ENCODE measurements at regions not wholly inside any gene's neighbourhood (a gene's known extent, or its start where the extent isn't known, plus 50 kb on each side); places are given as distances from the start of the nearest gene placed in this dataset.

- peaks cover 0 to 15% of the 10 kb centered on the region in 2 experiments; a peak in 2 of 5 replicates for H3K27me3 ChIP-seq (ENCODE audit: control insufficient read depth in 2 of 2, insufficient read depth in 2 of 2, low read length in 2 of 2)
- no peaks in the 10 kb centered on the region for H3K79me2 ChIP-seq (ENCODE audit: control insufficient read depth, insufficient read depth, low read length)
- H3K4me2 ChIP-seq (ENCODE audit: insufficient read depth, low read length): no peak overlapping the region
- peak in 1 of 4 experiments; percentile 5 for DNase-seq (ENCODE audit: extremely low read depth in 1 of 4, low spot score in 3 of 4)
- BruUV-seq (replicated peaks): no TSS peak
- H3K4me1 ChIP-seq (replicated peaks in 1 of 2; ENCODE audit: control insufficient read depth in 2 of 2, insufficient read depth in 2 of 2, low read length in 2 of 2): no peaks in the 10 kb centered on the region
- H3K9ac ChIP-seq (ENCODE audit: insufficient read depth in 1 of 2, low read depth in 2 of 2, low read length in 2 of 2): no peak overlapping the region
- POLR2A ChIA-PET: interaction anchor here (0.6 to 0.8 kb wide), 2 partner anchors 82 to 598 kb away, joined by 3 read pairs; no protein-coding TSS in a partner anchor
- CTCF ChIA-PET (ENCODE audit: low intra/inter-chr PET ratio): no interaction called here
- H4K20me1 ChIP-seq (replicated peaks; ENCODE audit: control insufficient read depth, insufficient read depth, low read length): no peaks in the 10 kb centered on the region
- in situ Hi-C loops (cut with MboI): no loop called here
- intact Hi-C loops (cut with micrococcal nuclease): no loop called here
- no peak for TF ChIP-seq ZNF140 (CRISPR knock-in tag; IDR thresholded peaks at IDR 0.05)
- peak; percentile 16; the same call in 1 of the 2 replicates for TF ChIP-seq USF1 (CRISPR knock-in tag; IDR thresholded peaks at IDR 0.05)
- H3K36me3 ChIP-seq (ENCODE audit: control insufficient read depth, insufficient read depth, low read length): no peaks in the 10 kb centered on the region
- FAIRE-seq: no peak
- no peaks in the 10 kb centered on the region for H3K9me1 ChIP-seq (ENCODE audit: control insufficient read depth, insufficient read depth, low read length)
- 0% methylated on average over 5 of the region's 5 CpGs for WGBS (ENCODE audit: insufficient coverage, low coverage, missing lambda C conversion rate)
- no peaks in the 10 kb centered on the region for H3K9me3 ChIP-seq (replicated peaks; ENCODE audit: control insufficient read depth, insufficient read depth, low read depth, low read length)
- H2AFZ ChIP-seq (ENCODE audit: low read depth, low read length): no peak overlapping the region
- ATAC-seq: no peak
- H3K4me3 ChIP-seq: no peak overlapping the region
- no peak overlapping the region for H3K27ac ChIP-seq (ENCODE audit: extremely low read depth, low read depth, low read length)
Observed at GRCh38 chr1:227490478-227490877, 72.9 kb upstream of the ZNF678 start.

GRCh38 chr1:227490001-227490400, 73.4 kb upstream of the ZNF678 start:
- Histone ChIP-seq H3K4me1 (replicated peaks in 1 of 2; ENCODE audit: control insufficient read depth in 2 of 2, insufficient read depth in 2 of 2, low read length in 2 of 2) (no peaks in the 10 kb centered on the region), H3K36me3 (ENCODE audit: control insufficient read depth, insufficient read depth, low read length) (no peaks in the 10 kb centered on the region), H3K9ac (ENCODE audit: insufficient read depth in 1 of 2, low read depth in 2 of 2, low read length in 2 of 2) (no peak overlapping the region), H3K79me2 (ENCODE audit: control insufficient read depth, insufficient read depth, low read length) (no peaks in the 10 kb centered on the region), H2AFZ (ENCODE audit: low read depth, low read length) (no peak overlapping the region), H3K27ac (ENCODE audit: extremely low read depth, low read depth, low read length) (no peak overlapping the region), H3K9me3 (replicated peaks; ENCODE audit: control insufficient read depth, insufficient read depth, low read depth, low read length) (no peaks in the 10 kb centered on the region), H3K9me1 (ENCODE audit: control insufficient read depth, insufficient read depth, low read length) (no peaks in the 10 kb centered on the region), H3K4me3 (no peak overlapping the region), H4K20me1 (replicated peaks; ENCODE audit: control insufficient read depth, insufficient read depth, low read length) (no peaks in the 10 kb centered on the region), H3K27me3 (ENCODE audit: control insufficient read depth in 2 of 2, insufficient read depth in 2 of 2, low read length in 2 of 2) (peaks cover 0 to 15% of the 10 kb centered on the region in 2 experiments; a peak in 2 of 5 replicates), H3K4me2 (ENCODE audit: insufficient read depth, low read length) (no peak overlapping the region)
- 2% methylated on average over 2 of the region's 2 CpGs for WGBS (ENCODE audit: insufficient coverage, low coverage, missing lambda C conversion rate)
- BruUV-seq (replicated peaks): no TSS peak
- CTCF ChIA-PET (ENCODE audit: low intra/inter-chr PET ratio): no interaction called here
- FAIRE-seq: no peak
- POLR2A ChIA-PET: interaction anchor here (0.6 kb wide), 1 partner anchor 598 kb away, joined by 3 read pairs; no protein-coding TSS in a partner anchor
- intact Hi-C loops (cut with micrococcal nuclease) (no loop called here), in situ Hi-C loops (cut with MboI) (no loop called here)
- no peak for ATAC-seq
- DNase-seq (ENCODE audit: extremely low read depth in 1 of 4, low spot score in 3 of 4): peak in 1 of 4 experiments; percentile 2
- TF ChIP-seq TBL1XR1 (IDR thresholded peaks at IDR 0.05; ENCODE audit: low read length in 2 of 2): no peak
- no peak for TF ChIP-seq IRF1 (CRISPR knock-in tag; IDR thresholded peaks at IDR 0.05; ENCODE audit: borderline replicate concordance)
- TF ChIP-seq CREB3L1 (IDR thresholded peaks at IDR 0.05; ENCODE audit: borderline replicate concordance, low read depth): no peak
- TF ChIP-seq HOXB6 (CRISPR knock-in tag; IDR thresholded peaks at IDR 0.05; ENCODE audit: borderline replicate concordance): no peak
- TF ChIP-seq ZNF609 (CRISPR knock-in tag; IDR thresholded peaks at IDR 0.05; ENCODE audit: borderline replicate concordance): no peak
